ENCODE measurements at regions not wholly inside any gene's neighbourhood (a gene's known extent, or its start where the extent isn't known, plus 50 kb on each side); places are given as distances from the start of the nearest gene placed in this dataset.

GRCh38 chr5:155200608-155201007 lies 187.1 kb downstream of the KIF4B start:
- TF ChIP-seq CTCF (IDR thresholded peaks at IDR 0.05; ENCODE audit: extremely low read depth in 1 of 2, insufficient read depth in 1 of 2, low read depth in 1 of 2, low read length in 2 of 2) (no peak), MAX (IDR thresholded peaks at IDR 0.05; ENCODE audit: insufficient read depth, insufficient read length) (no peak), POLR2AphosphoS5 (IDR thresholded peaks at IDR 0.05; ENCODE audit: insufficient read depth, low read depth, low read length) (no peak), POLR2A (IDR thresholded peaks at IDR 0.05; ENCODE audit: low read depth, low read length) (no peak)

Data from endothelial cell of umbilical vein (primary cell).